LNCAP (cell line): ENCODE measurements at regions not wholly inside any gene's neighbourhood (a gene's known extent, or its start where the extent isn't known, plus 50 kb on each side); places are given as distances from the start of the nearest gene placed in this dataset.

Source experiments
- CTCF ChIP-seq: fragments of 450-650 bp; IDR thresholded peaks from 2 replicates; pipeline ENCODE4 v1.5.1; 2017; ENCODE audit warnings: mild to moderate bottlenecking

- TF ChIP-seq CTCF: peak; percentile 84
Observed at GRCh38 chr4:64158648-64159326, 250.5 kb downstream of the TECRL start.

GRCh38 chr4:64157397-64157796 lies 251.9 kb downstream of the TECRL start:
- no peak for TF ChIP-seq CTCF

- TF ChIP-seq CTCF: no peak
Observed at GRCh38 chr4:64156253-64156652, 253.0 kb downstream of the TECRL start.

- TF ChIP-seq CTCF: no peak
Observed at GRCh38 chr4:64146030-64146429, 263.2 kb downstream of the TECRL start.

GRCh38 chr4:64144994-64145393 lies 264.3 kb downstream of the TECRL start:
- no peak for TF ChIP-seq CTCF

- TF ChIP-seq CTCF: no peak
Observed at GRCh38 chr4:64130907-64131306, 278.3 kb downstream of the TECRL start.

- TF ChIP-seq CTCF: no peak
Observed at GRCh38 chr4:64125354-64125753, 283.9 kb downstream of the TECRL start.

GRCh38 chr4:64121803-64122202 lies 287.4 kb downstream of the TECRL start:
- TF ChIP-seq CTCF: no peak
